AG04449 (cell line): ENCODE measurements at regions not wholly inside any gene's neighbourhood (a gene's known extent, or its start where the extent isn't known, plus 50 kb on each side); places are given as distances from the start of the nearest gene placed in this dataset.

Experiments
- CTCF ChIA-PET: fragments of 350-600 bp; formaldehyde crosslinking; extraction: SDS; loops from one replicate; lab custom pipeline; 2021; ENCODE audit warnings: antibody characterized with exemption; lab: Yijun Ruan, JAX
- POLR2A ChIA-PET: fragments of 400-600, 350-600 bp; formaldehyde crosslinking; extraction: SDS; loops from one replicate; lab custom pipeline; 2020; ENCODE audit warnings: antibody characterized with exemption, inconsistent platforms; lab: Yijun Ruan, JAX
- DNase-seq: peaks from one replicate; pipeline ENCODE4 v3.0.0-alpha.2; 2010; ENCODE audit warnings: low read depth, low spot score
- H3K4me3 ChIP-seq: 2 replicates; pipeline ENCODE4 v1.5.1; 2011; ENCODE audit warnings: low read depth, mild to moderate bottlenecking, control low read depth, low read length
- CTCF ChIP-seq: IDR thresholded peaks from one replicate; pipeline ENCODE4 v1.5.1; 2011; ENCODE audit warnings: mild to moderate bottlenecking, moderate library complexity, low read length, control low read depth, inconsistent platforms; ENCODE audit not compliant: insufficient read depth; ENCODE audit errors: missing control alignments

- no peak for TF ChIP-seq CTCF
- H3K4me3 ChIP-seq: no peak overlapping the region
- POLR2A ChIA-PET: no interaction called here
- no peak for DNase-seq
- CTCF ChIA-PET: no interaction called here
Observed at GRCh38 chr5:155239803-155240202, 226.2 kb downstream of the KIF4B start.

- POLR2A ChIA-PET: no interaction called here
- no peak for TF ChIP-seq CTCF
- no peak overlapping the region for H3K4me3 ChIP-seq
- no peak for DNase-seq
- CTCF ChIA-PET: no interaction called here
Observed at GRCh38 chr5:155250596-155250995, 237.0 kb downstream of the KIF4B start.

- POLR2A ChIA-PET: no interaction called here
- no peak overlapping the region for H3K4me3 ChIP-seq
- no peak for DNase-seq
- CTCF ChIA-PET: no interaction called here
- no peak for TF ChIP-seq CTCF
Observed at GRCh38 chr5:155252025-155252424, 238.5 kb downstream of the KIF4B start.

- ChIA-PET POLR2A (no interaction called here), CTCF (no interaction called here)
- TF ChIP-seq CTCF: no peak
- no peak overlapping the region for H3K4me3 ChIP-seq
- no peak for DNase-seq
Observed at GRCh38 chr5:155252717-155253116, 239.2 kb downstream of the KIF4B start.

GRCh38 chr5:155254399-155254798 lies 240.8 kb downstream of the KIF4B start:
- no peak overlapping the region for H3K4me3 ChIP-seq
- ChIA-PET CTCF (no interaction called here), POLR2A (no interaction called here)
- no peak for TF ChIP-seq CTCF
- no peak for DNase-seq

GRCh38 chr5:155258161-155258560 lies 244.6 kb downstream of the KIF4B start:
- H3K4me3 ChIP-seq: no peak overlapping the region
- ChIA-PET POLR2A (no interaction called here), CTCF (no interaction called here)
- no peak for TF ChIP-seq CTCF
- DNase-seq: no peak
